Stimulated activated naive B cell treated with anti-CD40 and anti-IgM and Interleukin-4, amounts not matched to agents 10 μg/mL and 1 μg/mL and 100 μg/mL, for 72 hours (primary cell): ENCODE measurements at regions not wholly inside any gene's neighbourhood (a gene's known extent, or its start where the extent isn't known, plus 50 kb on each side); places are given as distances from the start of the nearest gene placed in this dataset.

Source experiments
- ATAC-seq, 2 donors: fragments of 150-1000 bp; cut with Tn5 transposase; replicated peaks; 2 replicates each; pipeline ENCODE4 v1.10.0; 2021; ENCODE audit warnings: moderate library complexity in 1 of 2
- DNase-seq: peaks from one replicate; pipeline ENCODE4 v3.0.0; 2021
- H3K27ac Mint-ChIP-seq: one replicate; pipeline ENCODE4 v1.8.0; 2022; ENCODE audit warnings: mild to moderate bottlenecking, mixed read lengths
- H3K27me3 Mint-ChIP-seq, 2 donors: one replicate each; pipeline ENCODE4 v1.8.0; 2022; ENCODE audit warnings: mixed read lengths in 2 of 2
- H3K36me3 Mint-ChIP-seq, 2 donors: one replicate each; pipeline ENCODE4 v1.8.0; 2022; ENCODE audit warnings: mixed read lengths in 2 of 2, mild to moderate bottlenecking in 1 of 2
- H3K4me1 Mint-ChIP-seq, 2 donors: one replicate each; pipeline ENCODE4 v1.8.0; 2022; ENCODE audit warnings: mixed read lengths in 2 of 2, mild to moderate bottlenecking in 1 of 2
- H3K4me3 Mint-ChIP-seq, 2 donors: one replicate each; pipeline ENCODE4 v1.8.0; 2022; ENCODE audit warnings: mild to moderate bottlenecking in 2 of 2, mixed read lengths in 2 of 2, moderate library complexity in 1 of 2
- H3K9me3 Mint-ChIP-seq, 2 donors: one replicate each; pipeline ENCODE4 v1.8.0; 2022; ENCODE audit warnings: mixed read lengths in 2 of 2, mild to moderate bottlenecking in 1 of 2

- Mint-ChIP-seq H3K4me3 (no peak overlapping the region), H3K27ac (no peak overlapping the region), H3K27me3 (peaks cover 0 to 5% of the 10 kb centered on the region in 2 donors), H3K36me3 (no peaks in the 10 kb centered on the region), H3K9me3 (peaks cover 5 to 12% of the 10 kb centered on the region in 2 donors), H3K4me1 (no peaks in the 10 kb centered on the region)
- ATAC-seq (no peak), DNase-seq (no peak)
Measured at GRCh38 chr5:111580956-111581355, 68.6 kb upstream of the STARD4 start.

DNA sequence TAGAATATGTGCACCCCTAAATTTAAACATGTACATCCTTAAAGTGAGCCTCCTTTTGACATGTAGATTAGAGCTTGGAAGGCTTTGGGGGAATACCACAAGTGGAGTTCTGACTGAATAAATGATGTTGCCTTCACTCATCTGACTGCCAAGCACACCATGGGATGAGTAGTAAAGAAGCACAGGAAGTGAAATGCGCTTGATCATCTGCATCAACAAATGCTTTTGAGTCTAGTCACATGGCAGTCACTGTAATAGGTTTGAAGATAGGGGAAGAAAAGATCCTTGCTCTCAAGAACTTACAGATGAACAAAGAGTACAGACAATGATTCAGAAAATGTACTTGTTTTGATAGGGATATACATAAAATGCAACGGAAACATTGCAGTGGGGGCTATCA lies 62.0 kb upstream of the STARD4 start:
- Mint-ChIP-seq H3K4me3 (no peak overlapping the region), H3K9me3 (peaks cover 7 to 8% of the 10 kb centered on the region in 2 donors), H3K27me3 (peaks cover 0 to 5% of the 10 kb centered on the region in 2 donors), H3K4me1 (peaks cover 0 to 3% of the 10 kb centered on the region in 2 donors), H3K36me3 (peaks cover 0 to 2% of the 10 kb centered on the region in 2 donors), H3K27ac (no peak overlapping the region)
- no peak for ATAC-seq
- DNase-seq: no peak

DNA sequence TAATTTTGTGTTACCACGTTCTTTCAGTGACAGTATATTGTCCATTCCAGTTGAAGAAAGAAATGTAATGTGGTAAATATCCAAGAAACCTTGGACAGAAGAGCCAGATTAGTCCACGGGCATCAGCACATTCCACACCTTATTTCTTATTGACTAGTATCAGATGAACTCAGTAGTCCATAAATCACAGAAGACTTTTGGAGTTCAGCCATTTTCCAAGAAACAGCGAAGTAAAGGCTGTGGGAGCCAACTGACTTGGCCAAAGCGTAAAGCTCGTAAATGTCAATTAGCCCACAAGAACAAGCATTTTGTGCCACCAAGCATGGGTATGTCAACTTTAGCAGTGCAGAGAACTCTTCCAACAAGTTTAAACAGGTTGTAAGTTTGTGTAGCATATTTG lies 60.2 kb upstream of the STARD4 start:
- ATAC-seq: no peak
- DNase-seq: no peak
- H3K4me1 Mint-ChIP-seq: peaks cover 0 to 3% of the 10 kb centered on the region in 2 donors

DNA sequence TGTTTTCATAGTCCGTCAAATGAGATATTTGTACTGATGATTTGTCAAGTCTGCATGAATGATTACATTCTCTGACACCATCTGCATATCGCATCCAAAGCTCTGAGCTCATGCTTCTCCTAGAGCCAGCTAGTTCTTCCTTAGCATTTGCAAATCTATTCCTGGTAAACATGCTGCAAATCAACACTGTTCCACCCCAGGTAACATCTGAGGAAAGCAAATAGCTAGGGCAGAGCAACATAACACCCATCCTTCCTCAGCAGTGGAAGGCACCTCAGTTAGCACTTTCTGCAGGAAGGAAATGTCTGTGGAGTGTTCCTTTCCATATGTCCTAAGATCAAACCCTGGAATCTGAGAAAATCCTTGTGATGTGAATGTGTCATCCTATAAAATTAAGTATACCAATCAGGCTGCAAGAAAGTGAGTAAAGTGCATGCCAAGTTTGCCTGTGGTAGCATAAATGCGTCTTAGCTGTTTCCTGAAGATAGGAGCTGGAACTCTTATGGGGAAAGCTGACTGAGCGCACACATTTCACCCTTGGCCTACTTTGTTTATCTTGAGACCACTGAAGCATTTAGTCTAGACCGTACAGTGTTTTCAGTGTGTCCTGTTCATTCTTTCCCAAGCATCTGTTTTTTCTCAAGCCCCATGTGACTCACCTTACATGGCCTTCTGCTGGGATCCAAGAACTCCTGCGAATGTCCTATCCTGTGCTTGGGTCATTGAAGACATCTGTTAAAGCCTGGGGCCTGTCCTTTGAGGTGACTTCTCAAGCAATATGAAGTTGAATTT lies 50.9 kb upstream of the STARD4 start:
- H3K27me3 Mint-ChIP-seq: peaks cover 7 to 9% of the 10 kb centered on the region in 2 donors
- no peak for DNase-seq
- no peak overlapping the region for H3K27ac Mint-ChIP-seq

More for the DNA sequence above, 60.2 kb upstream of the STARD4 start:
- Mint-ChIP-seq H3K27me3 (no peaks in the 10 kb centered on the region), H3K9me3 (peaks cover 0 to 2% of the 10 kb centered on the region in 2 donors), H3K36me3 (peaks cover 0 to 2% of the 10 kb centered on the region in 2 donors), H3K4me3 (no peak overlapping the region), H3K27ac (no peak overlapping the region)

GRCh38 chr5:111562561-111562960 lies 50.2 kb upstream of the STARD4 start:
- ATAC-seq: no peak
- no peak overlapping the region for H3K27ac Mint-ChIP-seq
- no peaks in the 10 kb centered on the region for H3K4me1 Mint-ChIP-seq
- DNase-seq: no peak
- H3K4me3 Mint-ChIP-seq: no peak overlapping the region
- peaks cover 5 to 8% of the 10 kb centered on the region in 2 donors for H3K9me3 Mint-ChIP-seq
- peaks cover 0 to 5% of the 10 kb centered on the region in 2 donors for H3K36me3 Mint-ChIP-seq
- H3K27me3 Mint-ChIP-seq: peaks cover 7 to 9% of the 10 kb centered on the region in 2 donors

More for the DNA sequence above, 50.9 kb upstream of the STARD4 start:
- no peaks in the 10 kb centered on the region for H3K4me1 Mint-ChIP-seq
- ATAC-seq: no peak
- no peak overlapping the region for H3K4me3 Mint-ChIP-seq
- peaks cover 5 to 8% of the 10 kb centered on the region in 2 donors for H3K9me3 Mint-ChIP-seq
- H3K36me3 Mint-ChIP-seq: peaks cover 0 to 5% of the 10 kb centered on the region in 2 donors
